SK-N-MC (cell line): ENCODE measurements at regions not wholly inside any gene's neighbourhood (a gene's known extent, or its start where the extent isn't known, plus 50 kb on each side); places are given as distances from the start of the nearest gene placed in this dataset.
"Not testable (repeated sequence)": the region's sequence is repeated elsewhere in the genome, so short reads cannot be mapped to it uniquely, and the experiment has no call there.

Source experiments
- DNase-seq: peaks from one replicate; pipeline ENCODE4 v3.0.0-alpha.2; 2011; ENCODE audit warnings: low read depth, low spot score
- H3K27ac ChIP-seq: fragments of 200-600 bp; sonication (generic); 2 replicates; pipeline ENCODE4 v1.5.1; 2016; ENCODE audit warnings: mixed run types
- H3K36me3 ChIP-seq: fragments of 200-600 bp; sonication (generic); 2 replicates; pipeline ENCODE4 v1.6.1; 2017; ENCODE audit warnings: antibody characterized with exemption, low read length, mixed read lengths; ENCODE audit not compliant: insufficient read depth
- H3K4me3 ChIP-seq: fragments of 200-600 bp; sonication (generic); 2 replicates; pipeline ENCODE4 v1.5.1; 2016
- H3K9ac ChIP-seq: fragments of 200-600 bp; sonication (generic); 2 replicates; pipeline ENCODE4 v1.8.0; 2017; ENCODE audit warnings: mixed run types, mixed read lengths; ENCODE audit not compliant: insufficient read length
- H3K9me3 ChIP-seq: fragments of 200-600 bp; sonication (generic); 2 replicates; pipeline ENCODE4 v1.6.1; 2017; ENCODE audit warnings: low read depth, mild to moderate bottlenecking, antibody characterized with exemption, low read length, moderate library complexity, mixed read lengths
- EZH2 ChIP-seq: fragments of 200-600 bp; sonication (generic); IDR thresholded peaks from one replicate; pipeline ENCODE4 v1.6.1; 2017; ENCODE audit warnings: antibody characterized with exemption
- FOXP2 ChIP-seq: optimal IDR thresholded peaks from 2 replicates; pipeline ENCODE3; 2011; ENCODE audit warnings: mild to moderate bottlenecking, moderate library complexity; ENCODE audit not compliant: insufficient read depth; ENCODE audit errors: extremely low read length, control extremely low read depth
- POLR2AphosphoS5 ChIP-seq: IDR thresholded peaks from 2 replicates; pipeline ENCODE4 v1.6.1; 2012; ENCODE audit warnings: mild to moderate bottlenecking, low read depth, low read length, borderline replicate concordance

- no peak overlapping the region for H3K4me3 ChIP-seq
- no peaks in the 10 kb centered on the region for H3K36me3 ChIP-seq
- no peaks in the 10 kb centered on the region for H3K9me3 ChIP-seq
- no peak overlapping the region for H3K9ac ChIP-seq
- no peak for TF ChIP-seq POLR2AphosphoS5
- TF ChIP-seq FOXP2 = no peak
- TF ChIP-seq EZH2 = no peak
- DNase-seq = no peak
- H3K27ac ChIP-seq = no peak overlapping the region
Observed at GRCh38 chr5:43837996-43838395, 235.0 kb downstream of the NNT start.

DNA sequence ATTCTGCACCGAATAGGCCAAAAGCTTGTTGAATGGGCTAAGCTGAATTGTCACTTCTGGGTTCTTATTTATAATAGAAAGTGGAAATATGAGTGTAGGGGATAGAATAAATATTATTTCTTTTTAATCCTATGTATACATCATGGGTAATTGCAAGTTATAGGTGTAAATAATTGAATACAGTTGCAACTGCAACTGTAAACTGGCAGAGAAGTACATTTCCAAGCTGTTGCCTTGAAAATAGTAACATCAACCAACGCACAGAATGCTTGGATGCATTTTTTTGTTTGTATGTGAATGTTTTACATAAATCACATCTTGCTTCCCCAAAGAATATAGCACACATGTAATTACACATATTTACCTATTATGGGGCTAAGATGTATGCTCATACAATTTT, 234.1 kb downstream of the NNT start:
- Histone ChIP-seq H3K9me3 (no peaks in the 10 kb centered on the region), H3K4me3 (no peak overlapping the region), H3K36me3 (no peaks in the 10 kb centered on the region), H3K27ac (no peak overlapping the region), H3K9ac (no peak overlapping the region)
- no peak for TF ChIP-seq EZH2
- TF ChIP-seq FOXP2 = no peak
- no peak for TF ChIP-seq POLR2AphosphoS5
- no peak for DNase-seq

DNA sequence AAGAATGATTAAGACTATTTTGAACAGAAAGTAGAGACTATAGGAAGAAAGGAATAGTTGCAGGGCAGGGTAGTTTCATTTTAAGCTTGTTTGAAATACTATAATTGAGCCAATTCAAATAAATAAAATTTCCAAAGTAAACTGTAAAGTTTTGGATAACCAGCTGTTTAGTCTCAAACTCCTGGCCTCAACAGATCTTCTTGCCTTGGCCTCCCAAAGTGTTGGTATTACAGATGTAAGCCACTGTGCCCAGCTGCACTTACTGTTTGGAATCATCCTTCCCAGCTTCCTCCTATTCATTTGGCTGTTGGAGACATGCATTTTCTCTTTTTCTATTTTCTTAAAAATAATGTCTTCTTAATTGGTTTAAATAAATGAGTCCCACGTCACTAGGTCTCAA, 231.0 kb downstream of the NNT start:
- H3K9me3 ChIP-seq = no peaks in the 10 kb centered on the region
- no peak for DNase-seq
- no peak overlapping the region for H3K9ac ChIP-seq
- TF ChIP-seq FOXP2 (no peak), EZH2 (no peak), POLR2AphosphoS5 (no peak)
- no peaks in the 10 kb centered on the region for H3K36me3 ChIP-seq
- no peak overlapping the region for H3K4me3 ChIP-seq
- H3K27ac ChIP-seq = no peak overlapping the region

GRCh38 chr5:43824325-43824964, 221.5 kb downstream of the NNT start:
- H3K9ac ChIP-seq, DNase-seq, H3K4me3 ChIP-seq, H3K36me3 ChIP-seq, H3K27ac ChIP-seq, H3K9me3 ChIP-seq: not testable (repeated sequence)

DNA sequence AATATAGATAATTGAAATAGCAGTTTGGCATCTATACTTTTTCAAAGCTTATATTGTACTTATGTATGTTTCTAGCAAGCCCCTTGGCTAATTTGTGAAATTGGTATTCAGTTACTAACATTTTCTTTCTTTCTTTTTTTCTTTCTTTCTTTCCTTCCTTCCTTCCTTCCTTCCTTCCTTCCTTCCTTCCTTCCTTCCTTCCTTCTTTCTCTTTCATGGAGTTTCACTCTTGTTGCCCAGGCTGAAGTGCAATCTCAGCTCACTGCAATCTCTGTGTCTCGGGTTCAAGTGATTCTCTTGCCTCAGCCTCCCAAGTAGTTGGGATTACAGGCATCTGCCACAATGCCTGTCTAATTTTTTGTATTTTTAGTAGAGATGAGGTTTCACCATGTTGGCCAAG, 215.4 kb downstream of the NNT start:
- not testable (repeated sequence) for H3K36me3 ChIP-seq, H3K9me3 ChIP-seq, H3K9ac ChIP-seq, H3K4me3 ChIP-seq
- peak; percentile 75 for DNase-seq
- H3K27ac ChIP-seq = peak overlapping the region; percentile 55

- no peak overlapping the region for H3K27ac ChIP-seq
- no peak overlapping the region for H3K9ac ChIP-seq
- DNase-seq = no peak
- TF ChIP-seq FOXP2 (no peak), EZH2 (no peak), POLR2AphosphoS5 (no peak)
- H3K9me3 ChIP-seq = no peaks in the 10 kb centered on the region
- no peak overlapping the region for H3K4me3 ChIP-seq
- H3K36me3 ChIP-seq = no peaks in the 10 kb centered on the region
Observed at GRCh38 chr5:43815497-43815896, 212.5 kb downstream of the NNT start.

DNA sequence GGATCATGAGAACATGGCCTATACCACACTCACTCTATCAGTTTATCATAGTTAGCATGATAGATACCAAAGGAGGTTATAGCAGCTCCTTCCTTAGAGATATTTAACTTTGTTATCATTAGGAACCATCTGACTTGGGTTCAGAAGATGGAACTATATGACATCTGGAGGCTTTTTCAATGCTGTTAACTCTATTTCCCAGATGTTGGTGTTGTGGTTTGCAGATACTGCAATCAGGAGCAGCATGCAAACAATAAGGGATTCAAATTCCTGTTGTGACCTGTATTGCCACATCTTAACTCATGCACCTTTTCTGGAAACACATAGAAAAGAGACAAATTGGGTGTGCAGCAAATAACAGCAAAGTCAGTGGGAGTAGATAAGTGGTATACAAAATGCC, 201.7 kb downstream of the NNT start:
- no peak for DNase-seq
- H3K27ac ChIP-seq = no peak overlapping the region
- H3K36me3 ChIP-seq = no peaks in the 10 kb centered on the region
- TF ChIP-seq POLR2AphosphoS5 = no peak
- TF ChIP-seq EZH2 = no peak
- no peak for TF ChIP-seq FOXP2
- H3K9ac ChIP-seq = no peak overlapping the region
- no peak overlapping the region for H3K4me3 ChIP-seq
- H3K9me3 ChIP-seq = no peaks in the 10 kb centered on the region

DNA sequence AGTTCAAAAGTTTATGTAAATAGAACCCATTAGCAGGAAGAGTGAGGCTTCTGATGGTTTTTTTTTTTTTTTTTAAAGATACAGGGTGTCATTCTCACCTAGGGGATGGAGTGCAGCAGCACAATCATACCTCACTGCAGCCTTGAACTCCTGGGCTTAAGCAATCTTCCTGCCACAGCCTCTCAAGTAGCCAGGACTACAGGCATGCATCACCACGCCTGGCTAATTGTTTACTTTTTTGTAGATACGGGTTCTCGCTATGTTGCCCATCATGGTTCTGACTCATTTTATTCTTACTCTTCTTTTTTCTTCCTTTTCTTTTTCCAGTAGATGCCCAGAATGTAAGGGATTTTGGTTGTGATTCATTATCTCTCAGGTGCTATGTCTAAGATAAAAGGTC, 201.1 kb downstream of the NNT start:
- no peaks in the 10 kb centered on the region for H3K36me3 ChIP-seq
- H3K27ac ChIP-seq = no peak overlapping the region
- H3K9me3 ChIP-seq = no peaks in the 10 kb centered on the region
- no peak overlapping the region for H3K9ac ChIP-seq
- no peak overlapping the region for H3K4me3 ChIP-seq
- TF ChIP-seq FOXP2 = no peak
- no peak for TF ChIP-seq POLR2AphosphoS5
- TF ChIP-seq EZH2 = no peak
- DNase-seq = no peak

DNA sequence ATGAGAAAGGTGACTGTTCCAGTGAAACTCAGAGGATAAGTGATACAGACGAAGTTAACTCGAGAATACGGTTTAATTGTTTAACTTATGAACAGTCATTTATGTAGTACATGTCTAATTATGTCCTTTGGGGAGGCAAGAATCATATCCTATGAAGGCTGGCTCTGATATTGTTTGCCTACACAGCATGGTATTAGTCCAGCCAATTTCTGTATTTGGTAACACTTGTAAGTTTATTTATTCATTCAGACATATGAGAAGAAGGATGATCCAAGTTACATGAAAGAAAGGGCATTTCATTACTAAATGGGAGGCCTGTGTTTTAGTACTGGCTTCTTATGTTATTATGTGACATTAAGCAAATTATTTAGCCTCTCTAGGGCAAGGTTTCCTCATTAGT, 199.7 kb downstream of the NNT start:
- Histone ChIP-seq H3K4me3 (no peak overlapping the region), H3K36me3 (no peaks in the 10 kb centered on the region), H3K9ac (no peak overlapping the region), H3K9me3 (no peaks in the 10 kb centered on the region), H3K27ac (no peak overlapping the region)
- TF ChIP-seq EZH2 = no peak
- no peak for TF ChIP-seq POLR2AphosphoS5
- no peak for DNase-seq

DNA sequence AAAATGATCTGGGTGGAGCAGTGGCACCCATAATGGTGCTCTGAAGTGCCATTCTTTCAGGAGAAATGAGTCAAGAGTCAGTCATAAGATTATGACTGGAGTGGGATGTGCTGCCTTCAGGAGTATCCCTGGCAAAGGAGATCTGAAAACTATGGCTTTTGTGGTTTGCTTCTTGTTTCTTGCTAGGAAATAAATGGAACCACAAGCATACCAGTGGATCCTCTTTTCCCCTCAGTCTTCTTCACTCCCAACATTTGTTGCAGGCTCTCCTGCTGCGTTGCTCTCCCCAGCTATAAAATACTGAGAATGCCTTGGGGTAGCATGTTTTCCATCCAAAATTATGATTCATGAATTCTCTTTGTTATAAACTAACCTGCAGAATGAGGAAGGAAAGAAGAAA, 199.1 kb downstream of the NNT start:
- TF ChIP-seq FOXP2 = no peak
- TF ChIP-seq EZH2 = no peak
- no peak for TF ChIP-seq POLR2AphosphoS5
- no peak for DNase-seq
- no peaks in the 10 kb centered on the region for H3K36me3 ChIP-seq
- no peak overlapping the region for H3K9ac ChIP-seq
- H3K9me3 ChIP-seq = no peaks in the 10 kb centered on the region
- no peak overlapping the region for H3K27ac ChIP-seq
- H3K4me3 ChIP-seq = no peak overlapping the region
